ENCODE measurements at regions not wholly inside any gene's neighbourhood (a gene's known extent, or its start where the extent isn't known, plus 50 kb on each side); places are given as distances from the start of the nearest gene placed in this dataset.

- TF ChIP-seq CTCF (conservative IDR thresholded peaks at IDR 0.05; ENCODE audit: low read depth, low read length), result no peak
- DNase-seq (ENCODE audit: low read depth), result no peak
- H3K4me3 ChIP-seq (ENCODE audit: low read depth, low read length), result no peak overlapping the region
These were observed 64.2 kb downstream of the RBM43 start for GRCh38 chr2:151197184-151198108.

GRCh38 chr2:151193576-151193975 lies 68.1 kb downstream of the RBM43 start:
- no peak for DNase-seq (ENCODE audit: low read depth)
- H3K4me3 ChIP-seq (ENCODE audit: low read depth, low read length), result no peak overlapping the region
- TF ChIP-seq CTCF (conservative IDR thresholded peaks at IDR 0.05; ENCODE audit: low read depth, low read length), result no peak

GRCh38 chr2:151192681-151193080 lies 69.0 kb downstream of the RBM43 start:
- DNase-seq (ENCODE audit: low read depth), result no peak
- no peak for TF ChIP-seq CTCF (conservative IDR thresholded peaks at IDR 0.05; ENCODE audit: low read depth, low read length)
- H3K4me3 ChIP-seq (ENCODE audit: low read depth, low read length), result no peak overlapping the region

- no peak for DNase-seq (ENCODE audit: low read depth)
- TF ChIP-seq CTCF (conservative IDR thresholded peaks at IDR 0.05; ENCODE audit: low read depth, low read length), result no peak
- H3K4me3 ChIP-seq (ENCODE audit: low read depth, low read length), result no peak overlapping the region
These were observed 70.7 kb downstream of the RBM43 start for GRCh38 chr2:151191001-151191400.

GRCh38 chr2:151189125-151189524 lies 72.5 kb downstream of the RBM43 start:
- TF ChIP-seq CTCF (conservative IDR thresholded peaks at IDR 0.05; ENCODE audit: low read depth, low read length), result no peak
- DNase-seq (ENCODE audit: low read depth), result no peak
- no peak overlapping the region for H3K4me3 ChIP-seq (ENCODE audit: low read depth, low read length)

GRCh38 chr2:151186011-151186410 lies 75.7 kb downstream of the RBM43 start:
- TF ChIP-seq CTCF (conservative IDR thresholded peaks at IDR 0.05; ENCODE audit: low read depth, low read length), result no peak
- no peak overlapping the region for H3K4me3 ChIP-seq (ENCODE audit: low read depth, low read length)
- no peak for DNase-seq (ENCODE audit: low read depth)
